Fibroblast of lung (primary cell): ENCODE measurements at regions not wholly inside any gene's neighbourhood (a gene's known extent, or its start where the extent isn't known, plus 50 kb on each side); places are given as distances from the start of the nearest gene placed in this dataset.

Experiments
- EZH2 ChIP-seq: IDR thresholded peaks from 2 replicates; pipeline ENCODE4 v1.5.1; 2012; ENCODE audit warnings: low read length, control low read depth, mild to moderate bottlenecking; ENCODE audit errors: missing control alignments
- TF ChIP-seq, protein P1 (sequence below), 2 donors: IDR thresholded peaks in 1 of 2; conservative IDR thresholded peaks in 1 of 2; 1 replicate in 1 of 2; 2 replicates in 1 of 2; pipeline ENCODE4 v1.5.1; 2011 to 2012; ENCODE audit warnings: low read length in 2 of 2, control low read depth in 1 of 2, inconsistent platforms in 1 of 2, low read depth in 1 of 2, mild to moderate bottlenecking in 1 of 2

DNA sequence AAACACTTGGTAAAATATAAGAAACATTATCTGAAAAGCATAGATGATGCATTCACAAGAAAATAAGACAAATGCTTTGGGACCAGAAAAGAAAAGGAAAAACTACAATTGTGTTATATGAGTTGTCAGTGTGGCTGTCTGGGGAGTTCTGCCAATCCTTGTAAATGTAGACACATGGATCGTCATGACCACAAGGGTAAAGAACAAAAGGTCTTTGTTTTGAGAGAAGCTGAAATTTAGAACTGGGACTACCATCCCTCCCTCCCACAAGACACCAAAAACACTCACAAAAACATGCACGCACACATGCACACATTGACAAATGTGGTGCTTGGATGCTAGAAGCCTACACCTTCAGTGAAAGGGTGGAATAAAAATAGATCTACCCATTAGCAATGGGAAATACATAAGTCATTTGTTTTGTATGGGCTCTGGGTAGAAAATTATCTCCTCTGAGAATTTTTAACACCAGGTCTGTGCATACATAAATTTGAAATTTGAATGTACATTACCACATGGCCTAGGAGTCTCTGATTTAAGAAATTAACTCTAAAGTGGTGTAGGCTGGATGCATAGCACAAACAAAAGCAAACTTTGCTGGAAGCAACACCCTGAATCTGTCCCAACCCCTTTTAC lies 266.2 kb upstream of the SLC39A10 start:
- TF ChIP-seq, protein P1, sequence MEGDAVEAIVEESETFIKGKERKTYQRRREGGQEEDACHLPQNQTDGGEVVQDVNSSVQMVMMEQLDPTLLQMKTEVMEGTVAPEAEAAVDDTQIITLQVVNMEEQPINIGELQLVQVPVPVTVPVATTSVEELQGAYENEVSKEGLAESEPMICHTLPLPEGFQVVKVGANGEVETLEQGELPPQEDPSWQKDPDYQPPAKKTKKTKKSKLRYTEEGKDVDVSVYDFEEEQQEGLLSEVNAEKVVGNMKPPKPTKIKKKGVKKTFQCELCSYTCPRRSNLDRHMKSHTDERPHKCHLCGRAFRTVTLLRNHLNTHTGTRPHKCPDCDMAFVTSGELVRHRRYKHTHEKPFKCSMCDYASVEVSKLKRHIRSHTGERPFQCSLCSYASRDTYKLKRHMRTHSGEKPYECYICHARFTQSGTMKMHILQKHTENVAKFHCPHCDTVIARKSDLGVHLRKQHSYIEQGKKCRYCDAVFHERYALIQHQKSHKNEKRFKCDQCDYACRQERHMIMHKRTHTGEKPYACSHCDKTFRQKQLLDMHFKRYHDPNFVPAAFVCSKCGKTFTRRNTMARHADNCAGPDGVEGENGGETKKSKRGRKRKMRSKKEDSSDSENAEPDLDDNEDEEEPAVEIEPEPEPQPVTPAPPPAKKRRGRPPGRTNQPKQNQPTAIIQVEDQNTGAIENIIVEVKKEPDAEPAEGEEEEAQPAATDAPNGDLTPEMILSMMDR (conservative IDR thresholded peaks at IDR 0.05 in 1 of 2, IDR thresholded peaks at IDR 0.05 in 1 of 2; ENCODE audit: low read depth in 1 of 2, low read length in 2 of 2): no peak
- TF ChIP-seq EZH2: no peak
